K562 (cell line): ENCODE measurements at regions not wholly inside any gene's neighbourhood (a gene's known extent, or its start where the extent isn't known, plus 50 kb on each side); places are given as distances from the start of the nearest gene placed in this dataset.

Experiments
- GATA2 ChIP-seq: sonication (generic); formaldehyde crosslinking; IDR thresholded peaks from 2 replicates; pipeline ENCODE4 v1.4.0; 2020; ENCODE audit warnings: mild to moderate bottlenecking, missing genetic modification reagents
- SIN3A ChIP-seq, 2 experiments: fragments of 150-350 bp in 1 of 2; IDR thresholded peaks; 2 replicates each; pipeline ENCODE4 v1.6.1; 2011 to 2016; ENCODE audit warnings: borderline replicate concordance in 2 of 2, low read depth in 2 of 2, low read length in 2 of 2, mild to moderate bottlenecking in 2 of 2, moderate library complexity in 2 of 2; ENCODE audit not compliant: control insufficient read depth in 1 of 2
- SP1 ChIP-seq: sonication (generic); formaldehyde crosslinking; IDR thresholded peaks from 2 replicates; pipeline ENCODE4 v1.8.1; 2022; ENCODE audit warnings: mild to moderate bottlenecking, missing genetic modification reagents
- STAT5B ChIP-seq: fragments of 250-450 bp; sonication (Bioruptor Pico); IDR thresholded peaks from 2 replicates; pipeline ENCODE4 v1.8.0; 2021; ENCODE audit warnings: mild to moderate bottlenecking, inconsistent platforms
- ZNF263 ChIP-seq: sonication (generic); formaldehyde crosslinking; IDR thresholded peaks from 2 replicates; pipeline ENCODE4 v1.8.0; 2022; ENCODE audit warnings: mild to moderate bottlenecking, missing genetic modification reagents, borderline replicate concordance
- TF ChIP-seq, protein P1 (sequence below), 2 experiments: IDR thresholded peaks; 2 replicates each; pipeline ENCODE4 v1.6.1; 2011; ENCODE audit warnings: borderline replicate concordance in 1 of 2, control low read depth in 1 of 2, low read depth in 1 of 2, low read length in 1 of 2, mild to moderate bottlenecking in 1 of 2, mixed read lengths in 1 of 2, moderate library complexity in 1 of 2; ENCODE audit not compliant: insufficient read depth in 1 of 2, insufficient read length in 1 of 2, poor library complexity in 1 of 2, severe bottlenecking in 1 of 2; ENCODE audit errors: extremely low read depth in 1 of 2

DNA sequence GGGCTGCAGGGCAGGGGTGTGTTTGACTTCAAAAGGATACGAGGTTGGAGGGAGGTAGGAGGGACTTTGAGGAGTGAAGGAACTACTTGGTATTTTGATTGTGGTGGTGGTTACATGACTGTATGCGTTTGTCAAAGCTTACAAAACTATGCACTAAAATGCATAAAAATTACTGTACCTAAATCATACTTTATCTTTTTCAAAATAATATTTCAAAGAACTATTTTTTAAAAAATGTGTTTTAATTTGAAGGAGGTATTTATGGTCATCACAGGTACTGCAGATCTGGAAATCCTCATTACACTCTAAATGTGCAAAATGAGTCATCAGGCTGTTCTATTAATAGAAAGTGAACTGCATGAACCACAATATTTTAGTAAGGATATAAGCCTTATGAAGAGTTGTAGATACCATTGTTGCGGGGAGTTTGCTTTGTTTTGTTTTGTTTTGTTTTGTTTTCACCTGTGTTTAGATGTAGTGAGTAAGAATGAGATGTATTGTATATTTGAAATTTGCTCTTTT lies 116.9 kb downstream of the ARRDC3 start:
- TF ChIP-seq, protein P1, sequence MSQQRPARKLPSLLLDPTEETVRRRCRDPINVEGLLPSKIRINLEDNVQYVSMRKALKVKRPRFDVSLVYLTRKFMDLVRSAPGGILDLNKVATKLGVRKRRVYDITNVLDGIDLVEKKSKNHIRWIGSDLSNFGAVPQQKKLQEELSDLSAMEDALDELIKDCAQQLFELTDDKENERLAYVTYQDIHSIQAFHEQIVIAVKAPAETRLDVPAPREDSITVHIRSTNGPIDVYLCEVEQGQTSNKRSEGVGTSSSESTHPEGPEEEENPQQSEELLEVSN (IDR thresholded peaks at IDR 0.05; ENCODE audit: borderline replicate concordance in 1 of 2, extremely low read depth in 1 of 2, insufficient read depth in 1 of 2, insufficient read length in 1 of 2, low read depth in 1 of 2, low read length in 1 of 2, poor library complexity in 1 of 2, severe bottlenecking in 1 of 2) = no peak
- TF ChIP-seq SP1 (CRISPR knock-in tag) (no peak), GATA2 (CRISPR knock-in tag) (no peak), STAT5B (CRISPR knock-in tag) (no peak), ZNF263 (no peak), SIN3A (IDR thresholded peaks at IDR 0.05; ENCODE audit: borderline replicate concordance in 2 of 2, control insufficient read depth in 1 of 2, low read depth in 2 of 2, low read length in 2 of 2) (no peak)
